ENCODE measurements at regions not wholly inside any gene's neighbourhood (a gene's known extent, or its start where the extent isn't known, plus 50 kb on each side); places are given as distances from the start of the nearest gene placed in this dataset.
"Not testable (repeated sequence)": the region's sequence is repeated elsewhere in the genome, so short reads cannot be mapped to it uniquely, and the experiment has no call there.

DNA sequence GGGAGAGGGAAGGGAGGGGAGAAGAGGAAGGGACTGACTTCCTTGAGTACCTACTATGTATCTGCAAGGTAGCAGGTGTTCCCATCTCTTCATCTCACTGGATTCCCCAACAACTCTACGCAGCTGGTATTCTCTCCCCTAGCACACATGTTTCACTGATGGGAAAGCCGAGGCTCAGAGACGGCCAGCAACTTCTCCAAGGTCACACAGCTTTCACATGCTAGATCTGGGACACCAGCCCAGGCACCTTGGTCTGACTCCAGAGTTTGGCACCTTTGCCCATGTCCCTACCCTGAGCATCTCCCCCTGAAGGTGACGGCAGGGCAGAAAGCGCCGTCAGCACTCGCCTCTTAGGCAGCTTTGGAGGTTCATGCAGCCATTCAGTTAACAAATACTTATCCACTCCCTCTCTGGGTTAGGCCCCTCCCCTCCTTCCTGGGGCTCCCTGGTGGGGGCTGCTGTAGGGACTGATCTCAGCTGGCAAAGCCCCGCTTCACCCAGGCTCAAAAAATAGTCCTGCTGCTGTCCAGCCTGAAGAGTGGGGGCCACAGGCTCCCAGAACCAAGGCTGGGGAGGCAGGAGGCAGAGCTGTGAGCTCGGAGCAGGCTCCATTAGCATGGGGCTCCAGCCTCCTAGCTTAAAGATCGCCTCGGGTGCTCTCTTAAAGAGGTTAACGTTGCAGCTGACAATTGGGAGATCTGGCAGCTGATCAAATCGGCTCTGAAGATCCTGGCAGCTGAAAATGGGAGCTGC is 79.4 kb downstream of the IGLL1 start:
- no peak for DNase-seq (ENCODE audit: low spot score)

DNA sequence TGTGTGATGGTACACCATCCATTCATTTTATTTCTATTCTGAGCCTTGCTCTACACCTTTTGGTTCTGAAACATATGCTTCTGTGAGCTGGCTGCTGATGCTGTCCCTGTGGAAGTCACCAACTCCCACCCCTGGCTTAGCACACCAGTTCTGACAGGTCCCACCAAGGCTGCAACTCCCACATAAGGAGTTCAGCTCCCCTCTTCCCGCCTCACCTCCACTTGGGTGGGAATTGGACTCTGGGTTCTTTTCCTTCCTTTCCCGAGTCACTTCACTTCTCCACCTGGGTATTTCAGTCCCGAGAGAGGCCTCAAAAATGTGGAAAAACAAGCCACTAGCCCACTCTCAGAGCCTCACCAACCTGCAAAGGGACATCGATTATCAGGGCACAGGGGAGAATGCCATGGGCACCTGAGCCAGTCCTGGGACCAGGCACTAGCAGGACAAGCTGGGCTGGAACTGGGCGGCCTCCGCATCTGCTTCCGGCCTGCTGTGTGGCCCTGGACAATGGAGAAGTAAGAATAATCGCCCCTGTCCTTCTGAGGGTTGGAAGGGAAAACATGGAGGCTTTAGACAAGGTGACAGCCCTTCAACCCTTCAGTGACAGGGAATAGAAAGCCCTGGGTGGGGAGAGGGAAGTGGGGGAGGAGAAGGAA is 80.1 kb downstream of the IGLL1 start:
- DNase-seq (ENCODE audit: low spot score) = no peak

DNA sequence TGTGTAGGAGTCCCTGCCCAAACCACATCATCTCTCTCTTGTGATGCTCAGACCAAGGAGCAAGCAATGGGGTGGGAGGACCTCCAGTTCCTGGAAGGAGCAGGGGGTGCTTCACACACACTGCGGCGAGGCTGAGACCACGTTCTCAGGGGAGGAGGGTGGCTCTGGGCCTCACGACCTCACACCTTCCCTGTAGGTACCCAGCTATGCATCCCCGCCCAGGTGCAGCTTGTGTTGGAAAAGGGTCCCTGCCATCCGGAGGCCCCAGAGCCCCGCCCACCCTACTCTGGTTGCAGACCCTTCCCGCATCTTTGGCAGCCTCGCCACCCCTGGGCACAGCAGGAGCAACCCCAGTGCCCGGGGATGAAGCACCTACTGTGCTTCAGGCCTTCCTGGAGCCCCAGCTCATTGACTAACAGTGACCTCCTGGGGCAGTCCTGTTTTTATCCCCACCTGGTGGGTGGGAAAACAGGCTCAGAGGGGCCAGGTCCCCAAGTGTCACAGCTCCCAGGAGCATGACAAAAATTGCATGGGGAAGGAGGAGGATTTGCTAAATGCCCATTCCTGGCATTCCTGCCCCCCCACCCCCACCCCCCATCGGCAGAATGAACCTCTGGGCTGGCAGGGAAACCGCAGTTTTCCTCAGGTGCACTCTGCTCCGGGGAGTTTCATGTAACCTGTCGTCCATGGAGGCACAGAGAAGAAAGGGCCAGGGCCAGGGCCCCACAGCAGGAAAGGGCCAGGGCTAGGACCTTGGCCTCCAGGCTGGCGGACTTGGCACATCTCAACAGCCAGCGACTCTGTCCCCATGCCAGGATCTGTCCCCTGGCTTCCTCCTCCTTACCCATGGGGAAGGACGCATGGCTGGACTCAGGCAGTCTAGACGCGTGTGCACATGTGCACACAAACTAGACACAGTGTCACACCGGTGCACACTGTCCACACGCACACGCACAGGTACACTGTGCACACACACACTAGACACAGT is 81.0 kb downstream of the IGLL1 start:
- no peak for DNase-seq (ENCODE audit: low spot score)

DNA sequence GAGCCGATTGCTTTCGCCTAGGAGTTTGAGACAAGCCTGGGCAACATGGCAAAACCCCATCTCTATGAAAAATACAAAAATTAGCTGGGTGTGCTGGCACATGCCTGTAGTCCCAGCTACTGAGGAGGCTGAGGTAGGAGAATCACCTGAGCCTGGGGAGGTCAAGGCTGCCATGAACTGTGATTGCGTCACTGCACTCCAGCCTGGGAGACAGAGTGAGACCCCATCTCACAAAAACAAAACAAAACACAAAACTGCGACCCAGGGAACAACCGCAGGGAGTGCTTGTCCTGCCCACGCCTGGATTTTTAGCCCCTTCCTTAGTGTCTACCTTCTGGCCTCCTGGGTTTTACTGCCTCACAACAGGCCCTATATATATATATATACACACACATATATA is 82.2 kb downstream of the IGLL1 start:
- DNase-seq (ENCODE audit: low spot score) = not testable (repeated sequence)

DNA sequence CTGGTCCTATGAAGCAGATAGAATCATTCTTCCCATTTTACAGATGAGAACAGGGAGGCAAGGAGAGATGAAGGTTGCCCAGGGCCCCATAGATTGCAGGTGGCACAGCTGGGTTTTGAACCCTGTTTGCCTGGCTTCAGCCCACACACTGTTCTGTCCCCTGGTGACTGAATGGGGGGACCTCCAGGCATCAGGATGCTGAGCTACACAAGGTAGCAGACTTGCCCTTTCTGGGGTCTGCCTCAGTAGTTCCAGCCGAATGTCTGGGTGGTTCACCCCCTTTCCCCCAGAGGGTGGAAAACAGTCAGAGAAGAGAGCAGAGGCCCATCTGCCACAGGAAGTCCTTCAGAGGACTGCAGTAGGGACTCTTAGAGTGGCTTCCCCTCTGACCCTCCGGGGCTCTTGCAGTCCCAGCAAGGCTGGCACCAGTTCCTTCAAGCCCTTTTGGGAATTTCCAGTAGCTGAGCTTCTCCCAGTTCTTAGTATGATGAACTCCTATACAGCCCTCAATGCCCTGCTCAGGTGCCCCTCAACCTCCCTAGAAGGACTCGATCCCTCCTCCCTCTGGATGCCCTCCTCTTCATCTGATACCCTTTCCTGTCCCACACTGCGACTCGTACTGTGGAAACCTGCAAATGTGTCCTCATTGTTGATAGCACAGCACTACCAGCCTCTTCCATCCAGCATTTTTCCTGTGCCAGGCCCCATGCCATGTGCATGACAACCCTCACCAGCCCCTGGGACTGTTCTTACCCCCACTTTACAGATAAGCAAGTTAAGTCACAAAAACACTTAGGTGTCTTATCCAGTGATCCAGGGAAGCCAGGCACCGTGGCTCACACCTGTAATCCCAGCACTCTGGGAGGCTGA is 82.8 kb downstream of the IGLL1 start:
- no peak for DNase-seq (ENCODE audit: low spot score)

DNA sequence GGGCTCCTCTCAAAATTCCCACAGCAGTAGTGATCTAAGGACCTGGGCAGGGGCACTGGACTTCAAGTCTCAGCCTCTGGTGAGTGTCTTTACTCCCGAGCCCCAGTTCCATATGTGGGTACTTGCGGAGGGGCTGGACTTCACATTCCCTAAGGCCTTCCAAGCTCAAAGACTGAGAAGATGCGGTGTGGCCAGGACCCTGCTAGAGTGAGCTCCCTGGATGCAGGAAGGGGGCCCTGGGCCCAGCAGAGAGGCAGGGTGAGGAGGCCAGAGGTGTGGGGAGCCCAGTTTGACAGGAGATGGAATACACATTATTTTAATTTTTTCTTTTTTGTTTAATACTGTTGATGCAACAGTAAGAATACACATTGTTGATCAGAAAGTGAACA is 83.7 kb downstream of the IGLL1 start:
- no peak for DNase-seq (ENCODE audit: low spot score)

DNA sequence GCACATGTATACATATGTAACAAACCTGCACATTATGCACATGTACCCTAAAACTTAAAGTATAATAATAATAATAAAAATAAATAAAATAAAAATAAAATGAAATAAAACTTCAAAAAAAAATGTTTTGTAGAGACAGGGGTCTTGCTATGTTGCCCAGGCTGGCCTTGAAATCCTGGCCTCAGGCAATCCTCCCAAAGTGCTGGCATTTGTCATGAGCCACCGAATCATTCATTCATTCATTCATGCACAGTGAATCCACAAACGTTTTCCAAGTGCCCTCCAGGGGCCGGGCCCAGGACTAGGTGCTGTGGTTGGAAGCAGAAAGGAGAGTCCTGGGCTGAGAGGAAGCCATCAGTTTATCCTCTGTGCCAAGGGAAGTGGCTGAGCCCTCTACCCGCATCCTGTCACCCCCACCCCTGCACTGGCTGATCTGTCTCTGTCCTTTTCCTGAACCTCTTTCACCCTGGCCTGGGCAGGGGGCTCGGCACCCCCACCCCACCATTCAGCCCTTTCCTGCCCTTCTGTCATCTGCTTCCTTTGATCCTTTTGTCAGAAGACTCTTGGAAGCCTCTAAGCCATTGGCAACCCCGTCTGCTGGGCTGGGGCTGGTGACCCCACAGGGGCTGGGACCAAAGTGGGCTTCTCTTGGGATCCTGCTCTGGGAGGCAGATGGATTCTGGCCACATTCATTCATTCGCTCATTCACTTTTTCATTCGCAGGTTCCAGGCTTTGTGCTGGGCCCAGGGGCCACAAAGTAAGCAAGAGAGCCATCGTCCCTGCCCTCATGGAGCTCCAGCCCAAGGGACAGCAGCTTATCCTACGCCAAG is 84.3 kb downstream of the IGLL1 start:
- no peak for DNase-seq (ENCODE audit: low spot score)

DNA sequence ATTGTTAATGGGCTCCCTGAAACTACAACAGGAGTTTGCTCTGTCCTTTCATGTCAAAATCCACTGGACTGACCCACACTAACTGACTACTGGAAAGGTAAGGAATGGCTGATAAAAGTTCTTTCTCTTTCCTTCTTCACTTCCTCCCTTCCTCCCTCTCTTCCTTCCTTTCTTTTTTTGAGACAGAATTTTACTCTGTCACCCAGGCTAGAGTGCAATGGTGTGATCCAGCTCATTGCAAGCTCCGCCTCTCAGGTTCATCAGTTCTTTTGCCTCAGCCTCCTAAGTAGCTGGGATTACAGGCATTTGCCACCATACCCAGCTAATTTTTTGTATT is 85.2 kb downstream of the IGLL1 start:
- DNase-seq (ENCODE audit: low spot score) = no peak

DNA sequence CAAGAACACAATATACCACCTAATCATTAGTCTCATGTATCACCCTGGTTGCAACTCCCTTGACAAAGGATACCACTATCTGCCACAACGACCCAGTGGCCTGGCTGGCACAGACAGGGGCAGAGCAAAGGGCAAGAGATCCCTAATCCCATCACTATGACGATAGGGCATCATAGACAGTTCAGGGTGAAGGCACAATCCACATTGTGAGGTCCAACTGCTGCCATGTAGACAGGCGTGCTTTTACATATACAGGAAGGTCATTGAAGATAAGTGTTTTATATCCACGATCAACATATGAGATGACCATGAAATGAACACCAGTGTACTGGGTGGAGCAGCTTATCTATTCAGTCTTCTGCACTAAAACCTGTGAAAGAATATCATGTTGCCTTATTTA is 94.6 kb downstream of the IGLL1 start:
- no peak for DNase-seq (ENCODE audit: low spot score)

DNA sequence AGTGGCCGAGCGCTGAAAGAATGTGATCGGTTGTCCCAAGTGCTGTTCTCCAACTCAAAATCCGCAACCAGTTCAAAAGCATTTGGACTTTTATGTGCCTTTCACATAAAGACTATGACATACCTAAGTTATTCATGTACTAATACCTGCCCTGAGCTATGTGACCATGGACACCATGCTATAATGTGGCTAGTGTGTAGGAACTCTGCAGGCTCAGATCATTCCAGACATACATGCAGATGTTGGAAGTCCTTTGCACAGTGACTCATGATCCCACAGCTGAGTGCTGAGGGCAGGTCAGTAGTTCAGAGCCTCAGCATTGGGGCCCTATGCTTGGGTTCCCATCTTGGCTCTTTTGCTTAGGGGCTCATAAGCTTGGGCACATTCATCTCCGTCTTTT is 95.4 kb downstream of the IGLL1 start:
- DNase-seq (ENCODE audit: low spot score) = no peak

DNA sequence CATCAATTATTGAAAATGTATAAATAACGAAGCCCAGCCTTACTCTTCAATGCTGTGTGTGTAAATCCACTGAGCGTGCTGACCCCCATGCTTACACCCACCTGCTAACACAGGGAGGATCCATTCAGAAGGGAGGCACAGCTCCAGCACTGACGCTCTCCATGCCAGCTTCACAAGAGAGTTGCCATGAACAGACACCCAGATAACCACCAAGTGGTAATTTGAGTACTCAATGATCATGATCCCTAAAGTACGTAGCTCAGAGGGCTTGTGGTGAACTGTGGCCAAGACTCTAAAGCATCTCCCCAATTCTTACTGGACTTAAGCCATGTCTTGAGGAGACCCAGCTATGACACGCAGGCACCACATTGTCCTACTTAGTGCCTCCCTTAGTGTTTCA is 98.7 kb downstream of the IGLL1 start:
- DNase-seq (ENCODE audit: low spot score) = no peak

DNA sequence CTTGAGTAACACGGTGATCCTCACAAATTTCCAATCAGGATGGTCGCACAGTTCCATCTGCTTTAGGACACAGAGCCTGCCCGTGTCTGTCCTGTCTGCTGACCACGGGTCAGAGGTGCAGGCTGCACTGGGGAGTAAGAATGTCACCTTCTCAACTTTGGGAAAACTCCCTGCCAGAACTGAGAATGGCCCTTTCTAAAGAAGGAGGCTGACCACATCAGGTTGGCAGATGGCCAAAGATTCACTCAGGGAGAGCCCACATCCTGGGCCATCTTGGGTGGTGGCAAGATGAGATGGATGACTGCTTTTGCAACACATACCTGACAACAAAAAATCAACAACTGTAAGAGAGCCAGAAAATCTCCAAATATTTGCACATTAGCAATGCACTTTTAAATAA is 101.9 kb downstream of the IGLL1 start:
- no peak for DNase-seq (ENCODE audit: low spot score)

DNA sequence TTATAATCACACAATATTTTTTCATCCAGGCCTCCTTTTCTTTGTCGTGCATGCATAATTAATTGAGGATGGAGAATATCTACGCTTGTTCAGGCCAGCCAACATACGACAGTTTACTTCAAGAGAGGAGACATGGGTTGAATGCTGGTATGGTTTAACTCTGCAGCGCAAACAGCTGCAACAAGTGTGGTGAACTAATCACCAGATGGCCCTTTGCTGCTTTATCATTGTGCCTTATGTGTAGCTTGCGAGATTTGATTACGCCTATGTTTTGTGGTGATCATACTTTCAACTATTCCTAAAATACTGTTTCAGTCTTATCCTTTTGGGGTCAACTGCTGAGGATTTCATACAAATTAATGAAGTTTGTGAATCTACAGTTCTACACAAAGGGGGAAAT is 105.6 kb downstream of the IGLL1 start:
- DNase-seq (ENCODE audit: low spot score) = not testable (repeated sequence)

DNA sequence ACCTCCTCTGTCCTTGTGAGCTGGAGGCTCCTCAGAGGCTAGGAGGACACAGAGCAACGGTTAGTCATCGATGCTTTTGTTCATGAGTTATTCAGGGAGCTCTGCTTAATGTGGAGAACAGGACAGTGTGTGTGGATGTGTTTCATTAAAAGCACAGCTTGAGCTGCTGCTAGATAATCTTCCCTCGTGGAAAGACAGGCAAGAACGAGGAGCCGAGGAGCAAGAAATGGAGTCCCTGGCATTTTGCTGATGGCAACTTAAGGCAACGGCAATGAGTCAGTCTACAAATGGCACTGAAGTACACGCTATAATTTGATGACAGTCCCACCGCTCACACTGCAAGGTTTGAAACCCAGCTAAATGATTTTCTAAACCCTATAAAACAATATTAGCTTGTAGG is 106.2 kb downstream of the IGLL1 start:
- no peak for DNase-seq (ENCODE audit: low spot score)

DNA sequence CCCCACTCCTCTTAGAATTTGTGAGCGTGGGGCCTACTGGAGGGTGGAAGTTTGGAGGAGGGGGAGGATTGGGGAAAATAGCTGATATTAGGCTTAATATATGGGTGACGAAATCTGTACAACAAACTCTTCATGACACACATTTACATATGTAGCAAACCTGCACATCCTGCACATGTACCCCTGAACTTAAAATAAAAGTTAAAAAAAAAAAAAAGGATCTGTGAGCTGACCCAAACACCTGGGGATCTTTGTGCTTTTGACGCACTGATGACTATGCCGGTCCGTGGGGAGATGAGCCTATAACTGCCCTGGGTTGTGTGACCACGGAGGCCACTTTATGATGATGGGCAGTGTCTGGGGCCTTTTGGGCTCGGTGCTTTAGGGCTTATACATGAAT is 107.7 kb downstream of the IGLL1 start:
- DNase-seq (ENCODE audit: low spot score) = not testable (repeated sequence)

DNA sequence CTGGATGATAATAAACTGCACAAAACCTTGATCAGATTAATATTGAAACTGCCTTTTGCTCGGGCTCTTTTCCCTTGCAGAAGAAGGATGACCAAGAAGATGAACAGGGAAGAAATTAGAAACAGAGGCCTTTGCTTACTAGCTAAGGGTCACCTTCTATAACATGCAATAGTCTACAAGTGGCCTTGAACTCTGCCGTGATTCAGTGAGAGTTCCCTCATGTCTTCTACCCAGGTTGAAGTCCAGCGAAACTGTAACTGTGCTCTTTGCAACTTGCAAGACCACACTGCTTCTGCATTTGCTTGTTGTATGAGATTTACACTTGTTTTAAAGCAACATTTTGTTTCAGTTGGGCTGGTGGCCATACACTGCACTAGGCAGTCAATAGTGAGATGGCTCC is 108.4 kb downstream of the IGLL1 start:
- DNase-seq (ENCODE audit: low spot score) = no peak

DNA sequence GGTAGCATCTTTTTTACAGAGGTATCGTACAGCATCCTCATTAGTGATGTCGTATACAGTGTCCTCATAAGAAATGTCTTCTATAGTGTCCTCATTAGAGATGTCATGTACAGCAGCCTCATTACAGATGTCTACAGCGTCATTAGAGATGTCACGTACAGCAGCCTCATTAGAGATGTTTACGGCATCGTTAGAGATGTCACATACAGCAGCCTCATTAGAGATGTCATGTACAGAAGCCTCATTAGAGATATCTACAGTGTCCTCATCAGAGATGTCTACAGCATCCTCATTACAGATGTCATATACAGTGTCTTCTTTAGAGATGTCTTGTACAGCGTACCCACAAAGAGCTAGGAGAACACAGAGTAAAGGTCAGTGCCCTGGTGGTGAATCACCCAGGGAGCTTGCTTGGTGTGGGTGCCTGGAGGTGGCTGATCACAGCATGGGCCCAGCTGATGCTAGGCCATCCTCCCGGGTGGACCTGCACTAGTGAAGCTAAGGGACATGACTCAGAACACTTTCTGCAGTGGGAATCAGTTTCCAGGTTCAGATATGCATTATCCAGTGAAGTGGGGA is 109.2 kb downstream of the IGLL1 start:
- no peak for DNase-seq (ENCODE audit: low spot score)

DNA sequence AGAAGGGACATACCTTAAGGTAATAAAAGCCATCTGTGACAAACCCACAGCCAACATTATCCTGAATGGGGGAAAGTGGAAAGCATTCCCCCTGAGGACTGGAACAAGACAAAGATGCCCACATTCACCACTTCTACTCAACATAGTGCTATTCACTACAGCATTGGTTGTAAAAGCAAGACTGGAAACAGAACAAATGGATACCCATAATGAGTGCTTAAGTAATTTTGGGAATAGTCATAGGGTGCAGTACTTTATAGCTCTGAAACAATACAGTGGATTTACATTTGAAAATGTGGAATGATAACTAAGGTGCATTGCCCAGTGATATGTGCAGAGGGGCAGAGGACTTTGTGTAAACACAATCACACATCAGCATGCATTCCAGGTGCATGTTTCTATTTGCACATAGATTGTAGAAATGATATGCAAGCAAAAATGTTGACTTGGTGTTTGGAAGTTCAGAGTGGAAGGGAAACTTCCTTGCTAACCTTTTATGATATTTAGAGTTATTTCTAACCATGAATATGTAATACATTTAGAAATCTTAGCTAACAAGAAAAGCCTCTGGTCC is 112.3 kb downstream of the IGLL1 start:
- DNase-seq (ENCODE audit: low spot score) = no peak

DNA sequence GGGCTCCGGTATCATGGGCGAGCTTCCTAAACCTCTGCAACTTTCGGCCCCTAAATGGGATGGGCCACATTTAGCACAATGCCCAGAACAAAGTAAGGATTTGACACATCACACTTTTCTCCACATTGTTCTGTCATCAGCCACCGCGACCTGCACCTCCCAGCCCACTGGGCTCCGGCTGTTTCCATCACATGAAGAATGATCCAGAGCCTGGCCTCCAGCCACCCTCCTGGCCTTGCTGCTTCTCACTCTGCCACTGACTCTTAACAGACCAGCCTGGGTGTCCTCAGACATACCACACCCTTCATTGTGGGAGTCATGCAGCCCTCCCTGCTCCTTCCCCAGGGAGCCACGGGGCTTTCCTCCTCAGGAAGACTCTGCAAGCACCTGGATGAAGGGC is 113.7 kb downstream of the IGLL1 start:
- DNase-seq (ENCODE audit: low spot score) = no peak

DNA sequence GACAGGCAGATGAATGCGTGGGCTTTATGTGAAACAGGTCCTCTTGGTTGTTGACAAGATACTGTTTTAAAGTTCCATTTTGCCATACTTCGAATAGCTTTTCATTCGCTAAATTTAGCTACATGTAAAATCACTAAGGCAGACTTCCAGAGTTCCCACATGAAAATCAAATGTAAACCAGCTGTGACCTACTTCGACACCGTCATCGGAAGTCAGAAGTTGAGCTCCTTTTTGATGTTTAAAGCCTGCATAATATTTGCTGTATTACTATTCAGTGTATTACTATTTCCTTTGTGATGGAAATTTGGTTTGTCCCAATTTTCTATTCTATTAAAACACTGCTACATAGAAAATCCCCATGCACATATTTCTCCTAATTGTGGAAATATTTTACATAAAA is 115.3 kb downstream of the IGLL1 start:
- not testable (repeated sequence) for DNase-seq (ENCODE audit: low spot score)

Measured in hematopoietic multipotent progenitor cell treated with erythropoietin and hydrocortisone succinate and interleukin-3 and kit ligand, for 17 days (in vitro differentiated cells).